ENCODE measurements at regions not wholly inside any gene's neighbourhood (a gene's known extent, or its start where the extent isn't known, plus 50 kb on each side); places are given as distances from the start of the nearest gene placed in this dataset.

DNA sequence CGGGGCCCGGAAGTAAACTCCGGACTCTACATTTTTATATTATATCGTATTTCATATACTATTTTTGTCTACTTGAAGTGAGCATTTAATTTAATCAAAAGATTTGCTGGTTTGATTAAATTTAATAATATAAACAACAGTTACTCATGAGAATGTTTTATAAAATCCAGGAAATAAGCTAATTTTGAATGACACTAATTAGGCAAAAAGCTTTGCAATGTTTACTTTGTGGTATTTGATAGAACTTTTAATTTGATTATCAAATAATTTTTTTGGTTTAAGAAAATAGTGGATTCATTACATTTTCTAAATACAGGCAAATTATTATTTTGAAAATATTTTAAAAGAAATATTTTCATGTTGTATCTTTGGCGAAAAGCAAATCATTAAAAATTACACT, 900.4 kb upstream of the CDH2 start:
- no peak for DNase-seq (ENCODE audit: low spot score in 2 of 2)
- Histone ChIP-seq H3K36me3 (no peaks in the 10 kb centered on the region), H3K27me3 (no peaks in the 10 kb centered on the region), H3K4me1 (no peaks in the 10 kb centered on the region), H3K4me3 (no peak overlapping the region), H3K27ac (no peak overlapping the region), H3K9me3 (no peaks in the 10 kb centered on the region)
- TF ChIP-seq POLR2AphosphoS5 (IDR thresholded peaks at IDR 0.05), result no peak
- TF ChIP-seq POLR2A (IDR thresholded peaks at IDR 0.05), result no peak
- TF ChIP-seq EP300 (IDR thresholded peaks at IDR 0.05), result no peak
- TF ChIP-seq, protein P1, sequence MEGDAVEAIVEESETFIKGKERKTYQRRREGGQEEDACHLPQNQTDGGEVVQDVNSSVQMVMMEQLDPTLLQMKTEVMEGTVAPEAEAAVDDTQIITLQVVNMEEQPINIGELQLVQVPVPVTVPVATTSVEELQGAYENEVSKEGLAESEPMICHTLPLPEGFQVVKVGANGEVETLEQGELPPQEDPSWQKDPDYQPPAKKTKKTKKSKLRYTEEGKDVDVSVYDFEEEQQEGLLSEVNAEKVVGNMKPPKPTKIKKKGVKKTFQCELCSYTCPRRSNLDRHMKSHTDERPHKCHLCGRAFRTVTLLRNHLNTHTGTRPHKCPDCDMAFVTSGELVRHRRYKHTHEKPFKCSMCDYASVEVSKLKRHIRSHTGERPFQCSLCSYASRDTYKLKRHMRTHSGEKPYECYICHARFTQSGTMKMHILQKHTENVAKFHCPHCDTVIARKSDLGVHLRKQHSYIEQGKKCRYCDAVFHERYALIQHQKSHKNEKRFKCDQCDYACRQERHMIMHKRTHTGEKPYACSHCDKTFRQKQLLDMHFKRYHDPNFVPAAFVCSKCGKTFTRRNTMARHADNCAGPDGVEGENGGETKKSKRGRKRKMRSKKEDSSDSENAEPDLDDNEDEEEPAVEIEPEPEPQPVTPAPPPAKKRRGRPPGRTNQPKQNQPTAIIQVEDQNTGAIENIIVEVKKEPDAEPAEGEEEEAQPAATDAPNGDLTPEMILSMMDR (IDR thresholded peaks at IDR 0.05), result no peak
- 95% methylated on average over 5 of the region's 5 CpGs for WGBS

DNA sequence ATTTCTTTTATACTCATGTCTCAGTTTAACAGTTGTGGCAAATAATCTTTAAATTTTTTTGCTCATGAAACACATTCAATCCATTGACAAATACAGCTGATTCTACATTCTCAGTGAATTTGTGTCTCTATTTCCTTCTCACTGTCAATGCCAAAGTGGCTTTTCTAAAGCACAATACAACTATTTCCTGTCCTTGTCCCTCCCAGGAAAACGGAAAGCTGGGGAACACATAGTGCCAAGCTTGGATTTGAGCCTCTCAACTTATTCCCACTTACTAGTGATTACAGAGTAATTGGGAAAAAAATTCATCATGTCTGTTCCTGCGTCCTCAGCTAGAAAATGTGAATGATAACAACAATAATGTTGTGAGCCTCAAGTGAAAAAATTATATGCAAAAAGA, 899.7 kb upstream of the CDH2 start:
- DNase-seq (ENCODE audit: low spot score in 2 of 2), result no peak
- no peaks in the 10 kb centered on the region for H3K27me3 ChIP-seq
- 70% methylated on average over 2 of the region's 2 CpGs for WGBS
- no peaks in the 10 kb centered on the region for H3K36me3 ChIP-seq
- no peaks in the 10 kb centered on the region for H3K9me3 ChIP-seq
- no peaks in the 10 kb centered on the region for H3K4me1 ChIP-seq
- H3K4me3 ChIP-seq, result no peak overlapping the region
- no peak overlapping the region for H3K27ac ChIP-seq
- no peak for TF ChIP-seq POLR2A (IDR thresholded peaks at IDR 0.05)
- TF ChIP-seq, protein P1 (IDR thresholded peaks at IDR 0.05), result no peak
- no peak for TF ChIP-seq EP300 (IDR thresholded peaks at IDR 0.05)
- no peak for TF ChIP-seq POLR2AphosphoS5 (IDR thresholded peaks at IDR 0.05)

DNA sequence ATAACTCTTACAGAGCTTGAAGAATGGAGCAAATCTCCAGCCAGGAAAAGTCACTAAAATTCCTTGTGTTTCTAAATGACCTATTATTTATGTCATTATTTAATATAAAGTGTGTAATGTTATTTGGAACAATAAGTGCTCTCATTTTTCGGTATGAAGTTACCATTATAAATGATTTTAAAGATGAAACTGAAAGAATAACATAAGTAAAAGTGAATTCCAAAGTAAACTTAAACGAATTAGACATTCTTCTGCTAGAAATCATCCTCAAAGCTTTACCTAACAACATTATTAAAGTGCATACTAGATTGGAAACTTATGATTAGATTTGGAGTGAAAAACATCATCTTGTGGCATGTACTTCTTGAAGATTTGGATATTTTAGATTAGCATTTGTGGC, 897.2 kb upstream of the CDH2 start:
- Histone ChIP-seq H3K27me3 (no peaks in the 10 kb centered on the region), H3K9me3 (no peaks in the 10 kb centered on the region), H3K4me1 (no peaks in the 10 kb centered on the region), H3K27ac (no peak overlapping the region), H3K36me3 (no peaks in the 10 kb centered on the region), H3K4me3 (no peak overlapping the region)
- DNase-seq (ENCODE audit: low spot score in 2 of 2), result no peak
- TF ChIP-seq, protein P1 (IDR thresholded peaks at IDR 0.05), result no peak
- TF ChIP-seq POLR2AphosphoS5 (IDR thresholded peaks at IDR 0.05) (no peak), POLR2A (IDR thresholded peaks at IDR 0.05) (no peak), EP300 (IDR thresholded peaks at IDR 0.05) (no peak)
- WGBS, result 71% methylated on average over 2 of the region's 2 CpGs

DNA sequence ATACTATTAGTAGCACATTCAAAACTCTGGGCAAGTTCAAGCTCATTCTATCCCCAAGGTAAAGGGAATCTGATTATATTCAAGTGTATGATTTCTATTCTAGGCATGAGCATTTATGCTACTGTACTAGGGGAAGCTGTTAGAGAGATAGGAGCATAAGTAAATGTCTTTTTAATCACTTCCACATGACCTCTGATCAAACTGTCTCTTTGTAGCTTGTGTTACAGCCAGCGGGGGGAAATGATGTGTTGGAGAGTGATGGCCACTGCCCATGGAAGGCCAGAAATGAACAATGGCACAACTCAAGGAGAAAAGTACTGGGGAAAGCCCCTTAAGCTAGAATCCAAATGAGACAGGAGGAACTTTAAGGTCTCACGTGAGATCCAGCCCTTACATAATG, 894.9 kb upstream of the CDH2 start:
- no peaks in the 10 kb centered on the region for H3K9me3 ChIP-seq
- WGBS, result 52% methylated on average over 2 of the region's 2 CpGs

DNA sequence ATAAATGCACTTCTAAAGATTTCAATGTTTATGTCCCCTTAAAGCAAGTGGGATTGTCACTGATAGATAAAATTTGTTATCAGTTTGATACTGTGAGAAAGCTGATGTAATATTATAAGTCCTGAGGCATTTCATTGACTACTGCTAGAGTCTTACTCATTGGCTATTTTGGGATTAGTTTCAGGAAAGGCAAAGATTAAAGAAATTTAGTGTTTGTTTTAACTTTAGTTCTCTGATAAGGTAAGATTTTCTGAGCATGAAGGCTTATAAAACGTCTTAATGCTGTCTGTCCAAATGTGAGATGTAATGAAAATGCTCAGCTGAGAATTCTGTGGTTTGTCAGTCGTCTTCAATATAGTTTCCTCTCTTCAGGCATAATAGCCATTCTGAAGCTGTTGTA, 886.4 kb upstream of the CDH2 start:
- WGBS, result 41% methylated on average over 2 of the region's 2 CpGs
- TF ChIP-seq, protein P1 (IDR thresholded peaks at IDR 0.05), result no peak
- no peak for TF ChIP-seq POLR2AphosphoS5 (IDR thresholded peaks at IDR 0.05)
- no peak for TF ChIP-seq EP300 (IDR thresholded peaks at IDR 0.05)
- no peak for TF ChIP-seq POLR2A (IDR thresholded peaks at IDR 0.05)
- no peaks in the 10 kb centered on the region for H3K36me3 ChIP-seq

More for the DNA sequence above, 894.9 kb upstream of the CDH2 start:
- H3K27ac ChIP-seq, result no peak overlapping the region
- TF ChIP-seq POLR2AphosphoS5 (IDR thresholded peaks at IDR 0.05), result no peak
- no peak overlapping the region for H3K4me3 ChIP-seq
- H3K27me3 ChIP-seq, result no peaks in the 10 kb centered on the region
- DNase-seq (ENCODE audit: low spot score in 2 of 2), result no peak
- H3K36me3 ChIP-seq, result no peaks in the 10 kb centered on the region
- no peaks in the 10 kb centered on the region for H3K4me1 ChIP-seq

DNA sequence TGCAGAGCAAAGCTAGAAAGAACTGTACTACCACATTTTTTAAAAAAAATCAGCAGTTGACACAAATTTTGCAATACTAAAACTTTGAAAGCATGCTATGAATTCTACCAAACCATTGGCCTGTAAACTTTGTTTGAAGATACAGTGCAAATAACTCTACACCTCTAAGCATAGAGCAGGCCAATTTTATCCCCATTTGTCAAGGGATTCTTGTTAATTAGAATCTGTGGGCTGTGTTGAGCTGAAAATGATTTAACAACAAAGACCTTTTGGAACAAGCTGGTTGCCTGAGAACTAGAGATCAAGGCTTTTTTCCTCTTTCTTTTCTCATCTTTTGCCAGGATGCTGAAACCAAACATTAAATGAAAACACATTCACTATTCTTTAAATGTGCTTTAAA, 886.0 kb upstream of the CDH2 start:
- H3K9me3 ChIP-seq, result no peaks in the 10 kb centered on the region

More for the DNA sequence above, 886.4 kb upstream of the CDH2 start:
- Histone ChIP-seq H3K4me3 (no peak overlapping the region), H3K27me3 (no peaks in the 10 kb centered on the region), H3K4me1 (no peaks in the 10 kb centered on the region), H3K27ac (no peak overlapping the region), H3K9me3 (no peaks in the 10 kb centered on the region)
- DNase-seq (ENCODE audit: low spot score in 2 of 2), result no peak

More for the DNA sequence above, 886.0 kb upstream of the CDH2 start:
- TF ChIP-seq, protein P1 (IDR thresholded peaks at IDR 0.05), result no peak
- TF ChIP-seq POLR2AphosphoS5 (IDR thresholded peaks at IDR 0.05) (no peak), EP300 (IDR thresholded peaks at IDR 0.05) (no peak), POLR2A (IDR thresholded peaks at IDR 0.05) (no peak)
- Histone ChIP-seq H3K27ac (no peak overlapping the region), H3K4me1 (no peaks in the 10 kb centered on the region), H3K27me3 (no peaks in the 10 kb centered on the region), H3K4me3 (no peak overlapping the region), H3K36me3 (no peaks in the 10 kb centered on the region)
- DNase-seq (ENCODE audit: low spot score in 2 of 2), result no peak
